ENCODE measurements at regions not wholly inside any gene's neighbourhood (a gene's known extent, or its start where the extent isn't known, plus 50 kb on each side); places are given as distances from the start of the nearest gene placed in this dataset.

DNA sequence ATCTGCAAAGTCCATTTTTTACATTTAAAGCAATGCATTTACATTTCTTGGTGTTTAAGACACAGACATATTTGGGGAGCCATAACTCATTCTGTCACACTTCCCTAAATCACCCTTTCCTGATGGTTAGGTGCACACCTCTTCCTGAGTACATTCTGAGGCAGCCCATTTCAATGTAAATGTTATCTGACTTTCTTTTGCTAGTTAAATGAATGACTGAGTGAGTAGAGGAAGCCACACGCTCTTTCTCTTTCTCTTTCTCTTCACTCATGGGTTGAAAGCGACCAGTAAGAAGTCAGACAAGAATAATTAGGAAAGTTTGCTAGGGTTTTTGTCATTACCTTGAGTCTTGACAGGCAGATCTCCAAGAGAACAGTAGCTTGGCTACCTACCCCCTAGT is 143.1 kb downstream of the S1PR1 start:
- intact Hi-C loops (cut with micrococcal nuclease; ENCODE audit: unreplicated experiment): no loop called here
- Histone ChIP-seq H3K4me1 (ENCODE audit: control insufficient read depth, insufficient read depth, low read length) (no peaks in the 10 kb centered on the region), H3K9me3 (ENCODE audit: control insufficient read depth, insufficient read depth, low read depth, low read length) (no peaks in the 10 kb centered on the region), H3K27ac (ENCODE audit: low read length) (no peak overlapping the region), H3K27me3 (ENCODE audit: control insufficient read depth, insufficient read depth, low read length) (no peaks in the 10 kb centered on the region), H3K4me3 (ENCODE audit: low read depth in 2 of 2, low read length in 2 of 2) (no peak overlapping the region), H3K36me3 (ENCODE audit: control insufficient read depth, insufficient read depth, low read length) (no peaks in the 10 kb centered on the region)
- ChIA-PET CTCF (no interaction called here), POLR2A (no interaction called here)
- DNase-seq (ENCODE audit: low read depth, low spot score) (no peak), ATAC-seq (no peak)
- TF ChIP-seq SIN3A (IDR thresholded peaks at IDR 0.05; ENCODE audit: borderline replicate concordance, insufficient read depth, low read depth, low read length) (no peak), TCF7L2 (IDR thresholded peaks at IDR 0.05; ENCODE audit: low read depth, low read length) (no peak), POLR2AphosphoS5 (IDR thresholded peaks at IDR 0.05; ENCODE audit: low read depth, low read length) (no peak)
- TF ChIP-seq, protein P1, sequence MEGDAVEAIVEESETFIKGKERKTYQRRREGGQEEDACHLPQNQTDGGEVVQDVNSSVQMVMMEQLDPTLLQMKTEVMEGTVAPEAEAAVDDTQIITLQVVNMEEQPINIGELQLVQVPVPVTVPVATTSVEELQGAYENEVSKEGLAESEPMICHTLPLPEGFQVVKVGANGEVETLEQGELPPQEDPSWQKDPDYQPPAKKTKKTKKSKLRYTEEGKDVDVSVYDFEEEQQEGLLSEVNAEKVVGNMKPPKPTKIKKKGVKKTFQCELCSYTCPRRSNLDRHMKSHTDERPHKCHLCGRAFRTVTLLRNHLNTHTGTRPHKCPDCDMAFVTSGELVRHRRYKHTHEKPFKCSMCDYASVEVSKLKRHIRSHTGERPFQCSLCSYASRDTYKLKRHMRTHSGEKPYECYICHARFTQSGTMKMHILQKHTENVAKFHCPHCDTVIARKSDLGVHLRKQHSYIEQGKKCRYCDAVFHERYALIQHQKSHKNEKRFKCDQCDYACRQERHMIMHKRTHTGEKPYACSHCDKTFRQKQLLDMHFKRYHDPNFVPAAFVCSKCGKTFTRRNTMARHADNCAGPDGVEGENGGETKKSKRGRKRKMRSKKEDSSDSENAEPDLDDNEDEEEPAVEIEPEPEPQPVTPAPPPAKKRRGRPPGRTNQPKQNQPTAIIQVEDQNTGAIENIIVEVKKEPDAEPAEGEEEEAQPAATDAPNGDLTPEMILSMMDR (IDR thresholded peaks at IDR 0.05): no peak
- TF ChIP-seq, protein P2, sequence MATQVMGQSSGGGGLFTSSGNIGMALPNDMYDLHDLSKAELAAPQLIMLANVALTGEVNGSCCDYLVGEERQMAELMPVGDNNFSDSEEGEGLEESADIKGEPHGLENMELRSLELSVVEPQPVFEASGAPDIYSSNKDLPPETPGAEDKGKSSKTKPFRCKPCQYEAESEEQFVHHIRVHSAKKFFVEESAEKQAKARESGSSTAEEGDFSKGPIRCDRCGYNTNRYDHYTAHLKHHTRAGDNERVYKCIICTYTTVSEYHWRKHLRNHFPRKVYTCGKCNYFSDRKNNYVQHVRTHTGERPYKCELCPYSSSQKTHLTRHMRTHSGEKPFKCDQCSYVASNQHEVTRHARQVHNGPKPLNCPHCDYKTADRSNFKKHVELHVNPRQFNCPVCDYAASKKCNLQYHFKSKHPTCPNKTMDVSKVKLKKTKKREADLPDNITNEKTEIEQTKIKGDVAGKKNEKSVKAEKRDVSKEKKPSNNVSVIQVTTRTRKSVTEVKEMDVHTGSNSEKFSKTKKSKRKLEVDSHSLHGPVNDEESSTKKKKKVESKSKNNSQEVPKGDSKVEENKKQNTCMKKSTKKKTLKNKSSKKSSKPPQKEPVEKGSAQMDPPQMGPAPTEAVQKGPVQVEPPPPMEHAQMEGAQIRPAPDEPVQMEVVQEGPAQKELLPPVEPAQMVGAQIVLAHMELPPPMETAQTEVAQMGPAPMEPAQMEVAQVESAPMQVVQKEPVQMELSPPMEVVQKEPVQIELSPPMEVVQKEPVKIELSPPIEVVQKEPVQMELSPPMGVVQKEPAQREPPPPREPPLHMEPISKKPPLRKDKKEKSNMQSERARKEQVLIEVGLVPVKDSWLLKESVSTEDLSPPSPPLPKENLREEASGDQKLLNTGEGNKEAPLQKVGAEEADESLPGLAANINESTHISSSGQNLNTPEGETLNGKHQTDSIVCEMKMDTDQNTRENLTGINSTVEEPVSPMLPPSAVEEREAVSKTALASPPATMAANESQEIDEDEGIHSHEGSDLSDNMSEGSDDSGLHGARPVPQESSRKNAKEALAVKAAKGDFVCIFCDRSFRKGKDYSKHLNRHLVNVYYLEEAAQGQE (IDR thresholded peaks at IDR 0.05; ENCODE audit: insufficient read depth in 1 of 2, low read depth in 2 of 2, low read length in 1 of 2): no peak
- in situ Hi-C loops (cut with HindIII; ENCODE audit: low pct_unique_long_range_greater_than_20kb, low sequenced_read_pairs): no loop called here
- no TSS peak for BruUV-seq (replicated peaks)

DNA sequence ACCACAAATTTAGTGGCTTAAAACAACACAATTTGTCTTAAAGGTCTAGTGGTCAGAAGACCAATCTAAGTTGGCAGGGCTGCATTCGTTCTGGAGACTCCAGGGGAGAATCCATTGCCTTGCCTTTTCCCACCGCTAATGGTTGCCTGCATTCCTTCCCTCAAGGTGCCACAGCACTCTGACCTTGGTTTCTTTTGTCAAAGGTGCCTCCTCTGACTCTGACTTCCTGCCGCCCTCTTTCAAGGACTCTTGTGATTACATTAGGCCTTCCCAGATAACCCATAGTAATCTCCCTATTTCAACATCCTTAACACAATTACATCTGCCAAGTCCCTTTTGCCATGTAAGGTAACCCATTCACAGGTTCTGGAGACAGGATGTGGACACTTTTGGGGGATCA is 145.3 kb downstream of the S1PR1 start:
- H3K27me3 ChIP-seq (ENCODE audit: control insufficient read depth, insufficient read depth, low read length): no peaks in the 10 kb centered on the region
- ChIA-PET CTCF (no interaction called here), POLR2A (no interaction called here)
- no peaks in the 10 kb centered on the region for H3K9me3 ChIP-seq (ENCODE audit: control insufficient read depth, insufficient read depth, low read depth, low read length)
- ATAC-seq: no peak
- no peak for TF ChIP-seq SIN3A (IDR thresholded peaks at IDR 0.05; ENCODE audit: borderline replicate concordance, insufficient read depth, low read depth, low read length)
- no peak for TF ChIP-seq POLR2AphosphoS5 (IDR thresholded peaks at IDR 0.05; ENCODE audit: low read depth, low read length)
- TF ChIP-seq, protein P2 (IDR thresholded peaks at IDR 0.05; ENCODE audit: insufficient read depth in 1 of 2, low read depth in 2 of 2, low read length in 1 of 2): no peak
- TF ChIP-seq, protein P1 (IDR thresholded peaks at IDR 0.05): no peak
- no peak for TF ChIP-seq TCF7L2 (IDR thresholded peaks at IDR 0.05; ENCODE audit: low read depth, low read length)
- H3K27ac ChIP-seq (ENCODE audit: low read length): no peak overlapping the region
- H3K4me3 ChIP-seq (ENCODE audit: low read depth in 2 of 2, low read length in 2 of 2): no peak overlapping the region
- in situ Hi-C loops (cut with HindIII; ENCODE audit: low pct_unique_long_range_greater_than_20kb, low sequenced_read_pairs) (no loop called here), intact Hi-C loops (cut with micrococcal nuclease; ENCODE audit: unreplicated experiment) (no loop called here)
- H3K4me1 ChIP-seq (ENCODE audit: control insufficient read depth, insufficient read depth, low read length): no peaks in the 10 kb centered on the region
- H3K36me3 ChIP-seq (ENCODE audit: control insufficient read depth, insufficient read depth, low read length): no peaks in the 10 kb centered on the region
- BruUV-seq (replicated peaks): no TSS peak
- DNase-seq (ENCODE audit: low read depth, low spot score): no peak

Measured in Panc1 (cell line).